Cardiac fibroblast (primary cell): ENCODE measurements at regions not wholly inside any gene's neighbourhood (a gene's known extent, or its start where the extent isn't known, plus 50 kb on each side); places are given as distances from the start of the nearest gene placed in this dataset.

Experiments
- DNase-seq, 2 donors: peaks; one replicate each; pipeline versions ENCODE4 v3.0.0 to v3.0.0-alpha.2; 2010; ENCODE audit warnings: low read depth in 2 of 2
- H3K4me3 ChIP-seq, 2 donors: replicated peaks in 1 of 2; 1 replicate in 1 of 2; 2 replicates in 1 of 2; pipeline ENCODE4 v1.5.1; 2011; ENCODE audit warnings: low read depth in 2 of 2, low read length in 2 of 2, mild to moderate bottlenecking in 2 of 2, moderate library complexity in 1 of 2
- TF ChIP-seq, protein P1 (sequence below): IDR thresholded peaks from one replicate; pipeline ENCODE4 v1.5.1; 2011; ENCODE audit warnings: low read depth, mild to moderate bottlenecking, low read length, inconsistent platforms

- DNase-seq: no peak
- TF ChIP-seq, protein P1, sequence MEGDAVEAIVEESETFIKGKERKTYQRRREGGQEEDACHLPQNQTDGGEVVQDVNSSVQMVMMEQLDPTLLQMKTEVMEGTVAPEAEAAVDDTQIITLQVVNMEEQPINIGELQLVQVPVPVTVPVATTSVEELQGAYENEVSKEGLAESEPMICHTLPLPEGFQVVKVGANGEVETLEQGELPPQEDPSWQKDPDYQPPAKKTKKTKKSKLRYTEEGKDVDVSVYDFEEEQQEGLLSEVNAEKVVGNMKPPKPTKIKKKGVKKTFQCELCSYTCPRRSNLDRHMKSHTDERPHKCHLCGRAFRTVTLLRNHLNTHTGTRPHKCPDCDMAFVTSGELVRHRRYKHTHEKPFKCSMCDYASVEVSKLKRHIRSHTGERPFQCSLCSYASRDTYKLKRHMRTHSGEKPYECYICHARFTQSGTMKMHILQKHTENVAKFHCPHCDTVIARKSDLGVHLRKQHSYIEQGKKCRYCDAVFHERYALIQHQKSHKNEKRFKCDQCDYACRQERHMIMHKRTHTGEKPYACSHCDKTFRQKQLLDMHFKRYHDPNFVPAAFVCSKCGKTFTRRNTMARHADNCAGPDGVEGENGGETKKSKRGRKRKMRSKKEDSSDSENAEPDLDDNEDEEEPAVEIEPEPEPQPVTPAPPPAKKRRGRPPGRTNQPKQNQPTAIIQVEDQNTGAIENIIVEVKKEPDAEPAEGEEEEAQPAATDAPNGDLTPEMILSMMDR: no peak
- no peak overlapping the region for H3K4me3 ChIP-seq
Measured at GRCh38 chr19:31840371-31840770, 491.1 kb upstream of the TSHZ3 start.

DNA sequence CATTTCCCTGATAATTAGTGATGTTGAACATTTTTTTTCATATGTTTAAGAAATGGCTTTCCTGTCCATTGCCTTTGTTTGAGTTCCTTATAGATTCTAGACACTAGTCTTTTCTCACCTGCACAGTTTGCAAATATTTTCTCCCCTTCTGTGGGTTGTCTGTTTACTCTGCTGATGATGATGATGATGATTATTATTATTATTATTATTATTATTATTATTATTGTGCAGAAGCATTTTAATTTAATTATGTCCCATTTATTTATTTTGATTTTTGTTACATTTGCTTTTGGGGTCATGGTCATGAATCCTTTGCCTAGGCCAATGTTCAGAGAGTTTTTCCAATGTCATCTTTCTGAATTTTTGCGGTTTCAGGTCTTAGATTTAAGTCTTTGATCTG is 492.5 kb upstream of the TSHZ3 start:
- H3K4me3 ChIP-seq: no peak overlapping the region
- TF ChIP-seq, protein P1: no peak
- DNase-seq: no peak

- TF ChIP-seq, protein P1: no peak
- no peak overlapping the region for H3K4me3 ChIP-seq
- no peak for DNase-seq
Measured at GRCh38 chr19:31863122-31863521, 482.3 kb upstream of the ZNF507 start.

- TF ChIP-seq, protein P1: no peak
- no peak overlapping the region for H3K4me3 ChIP-seq
- no peak for DNase-seq
Measured at GRCh38 chr19:31874313-31874712, 471.1 kb upstream of the ZNF507 start.

- no peak for DNase-seq
- TF ChIP-seq, protein P1: no peak
Measured at GRCh38 chr19:31875591-31875990, 469.8 kb upstream of the ZNF507 start.

DNA sequence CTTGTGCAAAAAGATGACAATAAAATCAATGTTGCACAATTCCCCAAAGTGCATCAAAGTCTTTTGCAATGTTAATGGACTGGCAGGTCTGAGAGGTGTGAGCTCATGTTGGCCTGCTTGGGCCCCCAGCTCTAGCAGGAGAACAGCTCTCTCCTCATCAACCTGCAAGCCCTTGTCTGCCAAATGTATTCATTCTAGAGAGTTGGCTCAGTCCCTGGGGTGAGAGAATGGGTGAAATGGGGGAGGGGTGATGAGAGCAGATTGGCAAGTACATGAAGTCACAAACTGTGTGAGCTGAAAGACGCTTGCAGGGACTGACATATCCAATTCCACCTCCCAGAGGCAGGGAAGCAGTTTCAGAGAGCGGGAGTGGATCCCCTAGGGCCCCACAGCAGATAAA is 465.1 kb upstream of the ZNF507 start:
- TF ChIP-seq, protein P1: no peak
- DNase-seq: no peak
- H3K4me3 ChIP-seq: no peak overlapping the region

More at GRCh38 chr19:31875591-31875990, 469.8 kb upstream of the ZNF507 start:
- H3K4me3 ChIP-seq: no peak overlapping the region

DNA sequence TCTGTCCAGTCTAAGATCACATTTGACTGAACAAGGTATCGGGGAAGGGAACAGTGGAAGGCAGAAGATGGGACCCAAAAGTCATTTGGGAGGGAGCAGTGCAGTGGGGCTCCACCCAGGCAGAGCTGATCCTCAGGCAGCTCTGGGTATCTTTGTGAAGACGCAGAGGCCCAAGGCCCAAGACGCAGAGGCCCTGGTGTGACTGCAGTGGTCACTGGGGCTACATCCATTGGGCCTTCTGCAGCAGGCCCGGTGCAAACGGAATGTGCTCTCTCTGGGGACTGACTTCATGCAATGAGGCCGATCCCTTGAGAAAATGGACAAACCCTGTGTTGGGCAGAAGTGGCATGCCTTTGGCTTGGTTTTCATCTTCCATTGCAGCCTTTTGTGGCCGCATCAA is 463.4 kb upstream of the ZNF507 start:
- TF ChIP-seq, protein P1: no peak
- no peak for DNase-seq
- H3K4me3 ChIP-seq: no peak overlapping the region
